IMR-90 (cell line): ENCODE measurements at regions not wholly inside any gene's neighbourhood (a gene's known extent, or its start where the extent isn't known, plus 50 kb on each side); places are given as distances from the start of the nearest gene placed in this dataset.

ENCODE experiments used
- ATAC-seq: fragments of 200-7000 bp; cut with Tn5 transposase; 2 replicates; pipeline ENCODE4 v1.9.1; 2020; ENCODE audit warnings: low read depth, mild to moderate bottlenecking, moderate library complexity
- BruUV-seq: library from RNA; stranded (reverse); fragments of 400-500 nt; replicated peaks from 2 replicates; lab custom pipeline; 2021; lab: Mats Ljungman, UMichigan
- CTCF ChIA-PET: fragments of 300-600 bp; formaldehyde crosslinking; extraction: SDS; loops from one replicate; lab custom pipeline; 2021; ENCODE audit warnings: antibody characterized with exemption; lab: Yijun Ruan, JAX
- POLR2A ChIA-PET: fragments of 300-600 bp; sonication (Branson Sonifier 250); formaldehyde crosslinking; loops from one replicate; lab custom pipeline; 2022; ENCODE audit warnings: antibody characterized with exemption; ENCODE audit not compliant: unreplicated experiment; lab: Charles Lee
- DNase-seq: peaks from one replicate; pipeline ENCODE4 v3.0.0; 2013
- H2AFZ ChIP-seq: replicated peaks from 2 replicates; pipeline ENCODE3; 2013; ENCODE audit warnings: low read length, mild to moderate bottlenecking; ENCODE audit not compliant: poor library complexity
- H2AK5ac ChIP-seq: 2 replicates; pipeline ENCODE4 v1.6.1; 2013; ENCODE audit warnings: low read depth, low read length, inconsistent platforms
- H2AK9ac ChIP-seq: replicated peaks from 2 replicates; pipeline ENCODE3; 2013; ENCODE audit warnings: mild to moderate bottlenecking, low read depth, low read length, moderate library complexity; ENCODE audit not compliant: poor library complexity
- H2BK120ac ChIP-seq: 2 replicates; pipeline ENCODE4 v1.6.1; 2013; ENCODE audit warnings: low read depth, low read length, inconsistent platforms
- H2BK15ac ChIP-seq: 3 replicates; pipeline ENCODE4 v1.6.1; 2013; ENCODE audit warnings: low read depth, low read length, inconsistent platforms
- H2BK20ac ChIP-seq: 2 replicates; pipeline ENCODE4 v1.6.1; 2013; ENCODE audit warnings: low read depth, mild to moderate bottlenecking, inconsistent platforms, low read length, moderate library complexity
- H2BK5ac ChIP-seq: 2 replicates; pipeline ENCODE4 v1.6.1; 2013; ENCODE audit warnings: mild to moderate bottlenecking, low read depth, low read length, inconsistent platforms; ENCODE audit not compliant: poor library complexity, severe bottlenecking
- H3K14ac ChIP-seq: replicated peaks from 2 replicates; pipeline ENCODE4 v1.6.1; 2013; ENCODE audit warnings: low read depth, low read length, inconsistent platforms
- H3K18ac ChIP-seq: 2 replicates; pipeline ENCODE4 v1.6.1; 2013; ENCODE audit warnings: low read depth, low read length, control low read depth
- H3K23ac ChIP-seq: 2 replicates; pipeline ENCODE4 v1.6.1; 2013; ENCODE audit warnings: low read depth, low read length, inconsistent platforms
- H3K27ac ChIP-seq: 2 replicates; pipeline ENCODE4 v1.5.1; 2013; ENCODE audit warnings: mild to moderate bottlenecking, control low read depth, low read length; ENCODE audit not compliant: insufficient read depth
- H3K27me3 ChIP-seq: 2 replicates; pipeline ENCODE4 v1.6.1; 2013; ENCODE audit warnings: low read length; ENCODE audit not compliant: control insufficient read depth, insufficient read depth
- H3K36me3 ChIP-seq: 2 replicates; pipeline ENCODE4 v1.6.1; 2013; ENCODE audit warnings: low read length, mixed read lengths; ENCODE audit not compliant: control insufficient read depth, insufficient read depth
- H3K4ac ChIP-seq: 2 replicates; pipeline ENCODE4 v1.6.1; 2013; ENCODE audit warnings: low read depth, low read length, inconsistent platforms
- H3K4me1 ChIP-seq: 2 replicates; pipeline ENCODE4 v1.6.1; 2013; ENCODE audit warnings: low read length, mixed read lengths; ENCODE audit not compliant: control insufficient read depth, insufficient read depth
- H3K4me2 ChIP-seq: 2 replicates; pipeline ENCODE4 v1.6.1; 2013; ENCODE audit warnings: low read depth, mild to moderate bottlenecking, control low read depth, low read length, moderate library complexity
- H3K4me3 ChIP-seq: 2 replicates; pipeline ENCODE4 v1.5.1; 2013; ENCODE audit warnings: low read depth, mild to moderate bottlenecking, control low read depth, low read length, moderate library complexity; ENCODE audit not compliant: insufficient read depth
- H3K56ac ChIP-seq: 2 replicates; pipeline ENCODE4 v1.6.1; 2013; ENCODE audit warnings: low read length, inconsistent platforms; ENCODE audit not compliant: insufficient read depth; ENCODE audit errors: extremely low read depth
- H3K79me1 ChIP-seq, 2 experiments: 2 replicates each; pipeline ENCODE4 v1.6.1; 2013; ENCODE audit warnings: low read length in 2 of 2, inconsistent platforms in 1 of 2, low read depth in 1 of 2
- H3K9ac ChIP-seq: 2 replicates; pipeline ENCODE4 v1.6.1; 2013; ENCODE audit warnings: low read depth, low read length, control low read depth
- H3K9me1 ChIP-seq: 2 replicates; pipeline ENCODE4 v1.6.1; 2013; ENCODE audit warnings: low read length, inconsistent platforms; ENCODE audit not compliant: insufficient read depth
- H3K9me3 ChIP-seq: 2 replicates; pipeline ENCODE4 v1.6.1; 2013; ENCODE audit warnings: low read length; ENCODE audit not compliant: control insufficient read depth, insufficient read depth
- H4K20me1 ChIP-seq: 2 replicates; pipeline ENCODE4 v1.6.1; 2013; ENCODE audit warnings: low read length, inconsistent platforms; ENCODE audit not compliant: insufficient read depth
- H4K5ac ChIP-seq: 2 replicates; pipeline ENCODE4 v1.6.1; 2013; ENCODE audit warnings: mild to moderate bottlenecking, low read depth, low read length, control low read depth
- H4K8ac ChIP-seq, 2 experiments: 2 replicates each; pipeline ENCODE4 v1.6.1; 2013; ENCODE audit warnings: low read depth in 2 of 2, low read length in 2 of 2, control low read depth in 1 of 2, inconsistent platforms in 1 of 2
- H4K91ac ChIP-seq: 2 replicates; pipeline ENCODE4 v1.6.1; 2013; ENCODE audit warnings: low read depth, low read length, inconsistent platforms; ENCODE audit not compliant: insufficient read depth
- BHLHE40 ChIP-seq: fragments of 150-350 bp; IDR thresholded peaks from 2 replicates; pipeline ENCODE4 v1.6.1; 2016; ENCODE audit warnings: mild to moderate bottlenecking, low read depth, low read length
- CEBPB ChIP-seq: IDR thresholded peaks from 2 replicates; pipeline ENCODE4 v1.6.1; 2012; ENCODE audit warnings: low read depth, low read length, improper control_type of control experiment
- CHD1 ChIP-seq: IDR thresholded peaks from 2 replicates; pipeline ENCODE4 v1.6.1; 2012; ENCODE audit warnings: low read depth, low read length, improper control_type of control experiment
- CTCF ChIP-seq: conservative IDR thresholded peaks from 2 replicates; pipeline ENCODE4 v1.5.1; 2012; ENCODE audit warnings: mild to moderate bottlenecking, low read depth, low read length, improper control_type of control experiment
- ELK1 ChIP-seq: fragments of 150-350 bp; IDR thresholded peaks from 2 replicates; pipeline ENCODE4 v1.6.1; 2016; ENCODE audit warnings: low read depth, mild to moderate bottlenecking, low read length, moderate library complexity, borderline replicate concordance
- FOS ChIP-seq: fragments of 150-350 bp; IDR thresholded peaks from 2 replicates; pipeline ENCODE4 v1.6.1; 2016; ENCODE audit warnings: low read depth, low read length
- MAFK ChIP-seq: IDR thresholded peaks from 2 replicates; pipeline ENCODE4 v1.6.1; 2012; ENCODE audit warnings: low read depth, low read length, improper control_type of control experiment
- MAZ ChIP-seq: IDR thresholded peaks from 2 replicates; pipeline ENCODE4 v1.6.1; 2012; ENCODE audit warnings: low read depth, mild to moderate bottlenecking, low read length, improper control_type of control experiment, moderate library complexity, borderline replicate concordance
- MXI1 ChIP-seq: IDR thresholded peaks from 2 replicates; pipeline ENCODE4 v1.6.1; 2012; ENCODE audit warnings: low read depth, mild to moderate bottlenecking, low read length, moderate library complexity, borderline replicate concordance
- NFE2L2 ChIP-seq: fragments of 150-350 bp; IDR thresholded peaks from 2 replicates; pipeline ENCODE4 v1.6.1; 2016; ENCODE audit warnings: low read depth, mild to moderate bottlenecking, low read length
- RAD21 ChIP-seq: IDR thresholded peaks from 2 replicates; pipeline ENCODE4 v1.6.1; 2012; ENCODE audit warnings: low read length, improper control_type of control experiment
- RCOR1 ChIP-seq: IDR thresholded peaks from 2 replicates; pipeline ENCODE4 v1.6.1; 2012; ENCODE audit warnings: mild to moderate bottlenecking, low read length, improper control_type of control experiment; ENCODE audit not compliant: insufficient replicate concordance
- RFX5 ChIP-seq: IDR thresholded peaks from 2 replicates; pipeline ENCODE4 v1.8.0; 2012; ENCODE audit warnings: low read depth, mild to moderate bottlenecking, low read length, moderate library complexity
- SMC3 ChIP-seq: fragments of 150-350 bp; IDR thresholded peaks from 2 replicates; pipeline ENCODE4 v1.6.1; 2016; ENCODE audit warnings: low read depth, mild to moderate bottlenecking, antibody characterized with exemption, low read length, moderate library complexity
- USF2 ChIP-seq: fragments of 150-350 bp; IDR thresholded peaks from 2 replicates; pipeline ENCODE4 v1.6.1; 2017; ENCODE audit warnings: mild to moderate bottlenecking, antibody characterized with exemption, low read length, low read depth
- WGBS, 2 experiments: methylation state at CpG; one replicate each; pipeline versions ENCODE4 v1.1.5 to v1.1.7; 2013; ENCODE audit warnings: missing lambda C conversion rate in 2 of 2; ENCODE audit not compliant: insufficient read length in 1 of 2; ENCODE audit errors: extremely low coverage in 2 of 2; 5-methylcytosine and 5-hydroxymethylcytosine counted together
- dilution Hi-C: fragments of 300-500 bp; cut with HindIII; formaldehyde crosslinking; loops from one replicate; pipeline ENCODE4 v1.14.3; 2018; ENCODE audit warnings: low sequenced_read_pairs; ENCODE audit not compliant: unreplicated experiment
- in situ Hi-C: fragments of 300-500 bp; cut with MboI; formaldehyde crosslinking; loops from 3 replicates; pipeline ENCODE4 v1.14.3; 2019; ENCODE audit warnings: low sequenced_read_pairs, inconsistent platforms, mixed read lengths
- intact Hi-C: fragments of 100-400 bp; cut with micrococcal nuclease; formaldehyde crosslinking; loops from 2 replicates; pipeline ENCODE4 v1.10.0; 2022

GRCh38 chr11:116166573-116167465 lies 606.0 kb downstream of the BUD13 start:
- no peak overlapping the region for H3K27ac ChIP-seq
- no peaks in the 10 kb centered on the region for H3K36me3 ChIP-seq
- in situ Hi-C loops, result no loop called here
- no peak overlapping the region for H3K9ac ChIP-seq
- no peak overlapping the region for H4K5ac ChIP-seq
- H4K91ac ChIP-seq, result no peak overlapping the region
- H2BK15ac ChIP-seq, result no peak overlapping the region
- H3K4me1 ChIP-seq, result no peaks in the 10 kb centered on the region
- no peak overlapping the region for H3K4ac ChIP-seq
- no peaks in the 10 kb centered on the region for H3K9me1 ChIP-seq
- no peak overlapping the region for H3K4me3 ChIP-seq
- no peak overlapping the region for H2AK9ac ChIP-seq
- no peak overlapping the region for H3K56ac ChIP-seq
- no peak overlapping the region for H4K8ac ChIP-seq
- DNase-seq (no peak), ATAC-seq (no peak)
- no peak overlapping the region for H2BK20ac ChIP-seq
- H2AK5ac ChIP-seq, result no peak overlapping the region
- H4K20me1 ChIP-seq, result no peaks in the 10 kb centered on the region
- H2AFZ ChIP-seq, result no peak overlapping the region
- H3K9me3 ChIP-seq, result no peaks in the 10 kb centered on the region
- dilution Hi-C loops, result no loop called here
- intact Hi-C loops, result no loop called here
- H3K27me3 ChIP-seq, result peaks cover 4% of the 10 kb centered on the region; the same call in 1 of the 2 replicates
- H3K23ac ChIP-seq, result no peak overlapping the region
- H2BK120ac ChIP-seq, result no peak overlapping the region
- no peaks in the 10 kb centered on the region for H3K79me1 ChIP-seq
- POLR2A ChIA-PET, result no interaction called here
- CTCF ChIA-PET, result no interaction called here
- H2BK5ac ChIP-seq, result no peak overlapping the region
- no peak overlapping the region for H3K4me2 ChIP-seq
- H3K14ac ChIP-seq, result no peak overlapping the region
- no peak overlapping the region for H3K18ac ChIP-seq
- no TSS peak for BruUV-seq
- WGBS, 2 experiments, result 20% methylated on average over 1 of the region's 9 CpGs; no CpG with 5 or more reads in 1 of the 2 experiments
- TF ChIP-seq FOS (no peak), CEBPB (no peak), CHD1 (no peak), USF2 (no peak), SMC3 (no peak), NFE2L2 (no peak), MXI1 (no peak), BHLHE40 (no peak), CTCF (no peak), ELK1 (no peak), MAZ (no peak), RFX5 (no peak), RCOR1 (no peak), MAFK (no peak), RAD21 (no peak)
